ENCODE measurements at regions not wholly inside any gene's neighbourhood (a gene's known extent, or its start where the extent isn't known, plus 50 kb on each side); places are given as distances from the start of the nearest gene placed in this dataset.

DNA sequence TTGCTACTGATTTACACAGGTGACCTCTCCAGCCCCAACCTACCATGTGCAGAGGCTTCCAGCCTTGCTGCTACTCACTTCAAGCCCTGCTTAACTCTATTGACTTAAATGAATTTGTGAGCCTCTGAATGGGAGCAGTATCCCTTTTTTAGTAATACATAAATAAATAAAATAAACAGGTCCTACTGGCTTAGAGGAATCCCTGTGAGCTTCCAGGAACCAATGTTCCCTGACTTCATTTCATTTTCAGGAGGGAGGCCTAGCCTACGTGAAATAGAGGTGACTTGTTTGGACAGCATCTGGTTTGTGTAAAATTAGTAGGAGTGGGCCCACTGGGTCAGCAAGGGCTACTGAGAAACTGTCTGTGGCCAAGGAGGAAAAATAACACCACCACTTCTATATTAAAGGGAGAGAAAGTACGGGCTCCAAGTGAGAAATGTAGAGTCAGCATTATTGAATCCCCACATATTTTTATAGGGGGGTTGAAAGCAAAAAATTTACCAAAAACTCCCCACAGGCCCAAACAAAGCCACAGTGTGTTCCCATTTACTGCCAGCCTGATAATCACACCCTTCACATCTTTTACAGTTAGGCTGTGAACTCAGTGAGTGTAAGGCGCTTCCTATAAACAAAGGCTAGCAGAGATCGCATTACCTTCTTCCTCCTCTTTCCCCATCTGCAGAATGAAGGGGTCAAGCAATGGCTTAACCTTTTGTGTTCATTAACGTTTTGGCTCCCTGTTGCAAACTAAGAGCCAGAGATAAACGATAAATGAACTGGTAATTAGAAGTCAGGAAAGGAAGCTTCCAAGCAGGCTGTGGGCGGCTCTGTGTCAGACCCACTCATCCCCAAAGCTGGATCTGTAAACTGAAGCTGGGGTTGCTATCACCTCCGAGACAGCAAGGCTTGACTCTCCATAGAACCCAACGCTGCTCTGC is 138.8 kb upstream of the LIFR start:
- TF ChIP-seq, protein P1, sequence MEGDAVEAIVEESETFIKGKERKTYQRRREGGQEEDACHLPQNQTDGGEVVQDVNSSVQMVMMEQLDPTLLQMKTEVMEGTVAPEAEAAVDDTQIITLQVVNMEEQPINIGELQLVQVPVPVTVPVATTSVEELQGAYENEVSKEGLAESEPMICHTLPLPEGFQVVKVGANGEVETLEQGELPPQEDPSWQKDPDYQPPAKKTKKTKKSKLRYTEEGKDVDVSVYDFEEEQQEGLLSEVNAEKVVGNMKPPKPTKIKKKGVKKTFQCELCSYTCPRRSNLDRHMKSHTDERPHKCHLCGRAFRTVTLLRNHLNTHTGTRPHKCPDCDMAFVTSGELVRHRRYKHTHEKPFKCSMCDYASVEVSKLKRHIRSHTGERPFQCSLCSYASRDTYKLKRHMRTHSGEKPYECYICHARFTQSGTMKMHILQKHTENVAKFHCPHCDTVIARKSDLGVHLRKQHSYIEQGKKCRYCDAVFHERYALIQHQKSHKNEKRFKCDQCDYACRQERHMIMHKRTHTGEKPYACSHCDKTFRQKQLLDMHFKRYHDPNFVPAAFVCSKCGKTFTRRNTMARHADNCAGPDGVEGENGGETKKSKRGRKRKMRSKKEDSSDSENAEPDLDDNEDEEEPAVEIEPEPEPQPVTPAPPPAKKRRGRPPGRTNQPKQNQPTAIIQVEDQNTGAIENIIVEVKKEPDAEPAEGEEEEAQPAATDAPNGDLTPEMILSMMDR (IDR thresholded peaks at IDR 0.05) = no peak
- no peak for TF ChIP-seq POLR2A (IDR thresholded peaks at IDR 0.05)

Data from right lobe of liver (tissue), 4 donors.